ENCODE measurements at regions not wholly inside any gene's neighbourhood (a gene's known extent, or its start where the extent isn't known, plus 50 kb on each side); places are given as distances from the start of the nearest gene placed in this dataset.

DNA sequence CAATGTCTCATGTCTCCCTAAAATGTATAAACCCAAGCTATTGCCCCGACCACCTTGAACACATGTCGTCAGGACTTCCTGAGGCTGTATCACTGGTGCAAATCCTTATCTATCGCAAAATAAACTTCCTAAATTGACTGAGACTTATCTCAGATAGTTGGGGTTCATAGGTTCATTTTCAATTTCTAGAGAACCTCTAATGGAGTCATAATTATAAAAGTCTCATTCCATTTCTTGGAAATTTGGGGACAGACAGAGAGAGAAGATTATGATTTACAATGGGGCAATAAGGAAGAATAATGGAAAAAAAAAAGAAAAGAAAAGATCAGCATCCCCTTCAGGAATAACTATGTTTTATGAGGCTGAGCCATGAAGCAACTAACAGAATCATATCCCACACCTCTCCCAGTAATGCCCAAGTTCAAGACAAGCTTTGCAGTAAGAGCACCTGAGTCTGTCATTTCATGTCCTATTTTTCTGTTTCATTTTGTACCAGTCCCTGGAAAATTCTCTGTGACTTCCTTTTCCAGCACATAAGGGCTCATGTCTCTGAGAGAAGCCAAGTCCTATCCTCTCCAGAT lies 70.0 kb upstream of the ETS2 start:
- Mint-ChIP-seq H3K27ac (no peak overlapping the region), H3K36me3 (no peaks in the 10 kb centered on the region), H3K4me1 (peaks cover 11 to 21% (median 13%) of the 10 kb centered on the region in 4 donors), H3K27me3 (peaks cover 13 to 20% of the 10 kb centered on the region in 2 donors), H3K4me3 (peak overlapping the region in 1 of 8 donors; percentile 38), H3K9me3 (no peaks in the 10 kb centered on the region)
- Histone ChIP-seq H3K36me3 (ENCODE audit: insufficient read depth, low read length) (no peaks in the 10 kb centered on the region), H3K4me1 (ENCODE audit: insufficient read depth, low read length) (peaks cover 14% of the 10 kb centered on the region), H3K27ac (ENCODE audit: low read depth, low read length) (no peak overlapping the region), H3K4me3 (ENCODE audit: low read length in 2 of 2) (no peak overlapping the region), H3K27me3 (ENCODE audit: insufficient read depth, low read length) (peaks cover 3% of the 10 kb centered on the region), H3K9me3 (ENCODE audit: control insufficient read depth in 1 of 2, low read length in 2 of 2) (no peaks in the 10 kb centered on the region)
- DNase-seq, result no peak
- CTCF ChIA-PET (ENCODE audit: partially characterized antibody), result interaction anchor here (1.2 to 6.2 kb wide), 6 partner anchors 8 to 438 kb away, joined by 4 to 48 read pairs (median 9); no protein-coding TSS in a partner anchor
- POLR2A ChIA-PET (ENCODE audit: partially characterized antibody), result no interaction called here
- intact Hi-C loops (cut with micrococcal nuclease), result loop anchor here (2.0 kb wide), 2 partner anchors 31 to 69 kb away; partner anchors contain the start of gene ETS2

DNA sequence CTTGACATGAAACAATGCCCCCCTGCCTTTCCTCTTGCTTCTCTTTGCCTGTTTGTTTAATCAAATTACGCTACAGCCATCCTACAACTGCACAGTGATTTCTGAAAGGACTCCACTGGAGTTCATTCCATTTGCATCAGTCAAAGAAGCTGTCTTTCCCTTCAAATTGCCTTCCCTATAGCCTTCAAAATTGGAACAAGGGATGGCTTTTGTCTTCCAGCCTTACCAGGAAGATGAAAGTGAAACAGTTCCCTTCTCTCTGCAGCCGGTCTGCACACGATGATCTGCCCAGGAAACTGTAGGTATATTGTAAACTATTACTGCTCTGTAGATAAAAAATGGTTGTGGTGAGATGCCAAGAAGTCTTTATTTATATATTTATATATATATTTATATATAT lies 65.6 kb upstream of the ETS2 start:
- Histone ChIP-seq H3K4me1 (ENCODE audit: insufficient read depth, low read length) (peaks cover 23% of the 10 kb centered on the region), H3K9me3 (ENCODE audit: control insufficient read depth in 1 of 2, low read length in 2 of 2) (no peaks in the 10 kb centered on the region), H3K27me3 (ENCODE audit: insufficient read depth, low read length) (no peaks in the 10 kb centered on the region), H3K4me3 (ENCODE audit: low read length in 2 of 2) (no peak overlapping the region), H3K36me3 (ENCODE audit: insufficient read depth, low read length) (no peaks in the 10 kb centered on the region), H3K27ac (ENCODE audit: low read depth, low read length) (no peak overlapping the region)
- intact Hi-C loops (cut with micrococcal nuclease), result no loop called here
- CTCF ChIA-PET (ENCODE audit: partially characterized antibody), result no interaction called here
- no peak for DNase-seq
- Mint-ChIP-seq H3K27me3 (peaks cover 6 to 8% of the 10 kb centered on the region in 2 donors), H3K4me1 (peaks cover 21 to 28% (median 22%) of the 10 kb centered on the region in 4 donors), H3K27ac (no peak overlapping the region), H3K4me3 (peak overlapping the region in 2 of 8 donors; percentile 37 to 50), H3K36me3 (no peaks in the 10 kb centered on the region), H3K9me3 (no peaks in the 10 kb centered on the region)
- POLR2A ChIA-PET (ENCODE audit: partially characterized antibody), result no interaction called here

DNA sequence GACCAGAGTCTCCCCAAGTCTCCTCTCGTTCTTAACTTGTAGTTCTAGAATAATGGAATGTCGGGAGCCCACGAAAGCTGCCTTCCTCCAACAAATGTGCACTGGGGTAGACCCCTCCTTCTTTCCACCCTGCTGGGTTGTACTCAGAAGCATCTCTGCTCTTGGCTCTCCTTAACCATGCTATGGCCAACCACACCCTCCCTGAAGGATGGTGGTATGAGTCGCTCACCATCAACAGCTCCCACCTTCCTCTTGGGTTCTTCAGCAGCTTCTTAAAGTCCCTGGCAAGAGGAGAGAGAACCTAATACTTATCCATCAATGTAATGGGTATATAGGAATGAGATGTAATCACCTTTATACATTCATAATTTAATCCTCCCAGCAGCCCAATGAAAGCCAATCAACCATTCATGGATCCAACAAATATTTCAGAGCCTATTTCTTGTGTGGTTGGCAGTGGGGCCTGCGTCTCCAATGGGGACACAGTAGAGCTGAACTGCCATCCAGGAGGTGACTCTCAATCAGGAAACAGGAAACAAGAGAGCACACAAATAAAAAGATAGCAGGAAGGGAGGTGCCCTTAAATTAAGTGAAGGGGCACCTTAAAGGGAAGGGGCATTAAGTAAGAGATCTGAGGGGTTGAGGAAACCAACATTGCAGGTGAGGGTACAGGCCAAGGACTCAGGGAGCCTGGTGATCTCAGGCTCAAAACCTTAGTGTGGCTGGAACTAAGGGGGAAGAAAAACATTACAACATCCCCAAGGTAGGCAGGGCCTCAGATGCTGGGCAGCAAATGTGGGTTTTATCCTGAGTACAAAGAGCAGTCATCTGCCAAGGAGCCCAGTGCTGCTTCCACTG lies 64.4 kb upstream of the ETS2 start:
- Histone ChIP-seq H3K4me1 (ENCODE audit: insufficient read depth, low read length) (peaks cover 23% of the 10 kb centered on the region), H3K27ac (ENCODE audit: low read depth, low read length) (no peak overlapping the region), H3K4me3 (ENCODE audit: low read length in 2 of 2) (no peak overlapping the region), H3K27me3 (ENCODE audit: insufficient read depth, low read length) (no peaks in the 10 kb centered on the region), H3K36me3 (ENCODE audit: insufficient read depth, low read length) (no peaks in the 10 kb centered on the region), H3K9me3 (ENCODE audit: control insufficient read depth in 1 of 2, low read length in 2 of 2) (no peaks in the 10 kb centered on the region)
- Mint-ChIP-seq H3K27me3 (peaks cover 0 to 2% of the 10 kb centered on the region in 2 donors), H3K4me1 (peaks cover 21 to 28% (median 22%) of the 10 kb centered on the region in 4 donors), H3K9me3 (no peaks in the 10 kb centered on the region), H3K27ac (peak overlapping the region in 3 of 7 donors; percentile 15 to 76 (median 42)), H3K36me3 (no peaks in the 10 kb centered on the region), H3K4me3 (peak overlapping the region in 5 of 8 donors; percentile 14 to 53 (median 36))
- DNase-seq, result no peak
- POLR2A ChIA-PET (ENCODE audit: partially characterized antibody), result interaction anchor here (0.8 to 0.9 kb wide), 2 partner anchors 64 to 66 kb away, joined by 3 read pairs; partner anchors contain the start of gene ETS2
- intact Hi-C loops (cut with micrococcal nuclease), result no loop called here
- CTCF ChIA-PET (ENCODE audit: partially characterized antibody), result interaction anchor here (0.8 to 1.6 kb wide), 4 partner anchors 10 to 396 kb away, joined by 3 to 4 read pairs (median 3); no protein-coding TSS in a partner anchor

DNA sequence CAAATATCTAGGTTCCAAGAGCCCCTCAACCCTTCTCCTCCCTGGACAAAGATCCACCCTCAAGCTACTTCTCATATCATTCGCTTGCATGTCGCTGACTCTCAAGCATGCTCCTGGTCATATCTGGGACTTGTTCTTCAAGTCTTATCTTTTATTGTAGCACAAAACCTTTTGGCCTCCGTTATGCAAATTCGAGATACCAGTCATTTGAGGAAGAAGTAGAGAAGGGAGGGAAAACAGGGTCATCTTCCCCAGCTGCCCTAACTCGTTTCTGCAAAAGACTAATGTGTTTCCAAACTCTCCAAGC lies 63.8 kb upstream of the ETS2 start:
- Histone ChIP-seq H3K4me1 (ENCODE audit: insufficient read depth, low read length) (peaks cover 23% of the 10 kb centered on the region), H3K27me3 (ENCODE audit: insufficient read depth, low read length) (no peaks in the 10 kb centered on the region), H3K27ac (ENCODE audit: low read depth, low read length) (no peak overlapping the region), H3K36me3 (ENCODE audit: insufficient read depth, low read length) (no peaks in the 10 kb centered on the region), H3K4me3 (ENCODE audit: low read length in 2 of 2) (no peak overlapping the region), H3K9me3 (ENCODE audit: control insufficient read depth in 1 of 2, low read length in 2 of 2) (no peaks in the 10 kb centered on the region)
- ChIA-PET POLR2A (ENCODE audit: partially characterized antibody) (no interaction called here), CTCF (ENCODE audit: partially characterized antibody) (interaction anchor here (0.8 to 1.6 kb wide), 3 partner anchors 10 to 396 kb away, joined by 3 to 4 read pairs (median 3); no protein-coding TSS in a partner anchor)
- H3K4me1 Mint-ChIP-seq, result peaks cover 21 to 28% (median 22%) of the 10 kb centered on the region in 4 donors
- H3K27ac Mint-ChIP-seq, result peak overlapping the region in 2 of 7 donors; percentile 15 to 34
- intact Hi-C loops (cut with micrococcal nuclease), result no loop called here
- H3K27me3 Mint-ChIP-seq, result peaks cover 0 to 4% of the 10 kb centered on the region in 2 donors
- H3K36me3 Mint-ChIP-seq, result no peaks in the 10 kb centered on the region
- H3K4me3 Mint-ChIP-seq, result peak overlapping the region in 1 of 8 donors; percentile 14
- no peak for DNase-seq
- H3K9me3 Mint-ChIP-seq, result peaks cover 0 to 2% (median 0%) of the 10 kb centered on the region in 8 donors

DNA sequence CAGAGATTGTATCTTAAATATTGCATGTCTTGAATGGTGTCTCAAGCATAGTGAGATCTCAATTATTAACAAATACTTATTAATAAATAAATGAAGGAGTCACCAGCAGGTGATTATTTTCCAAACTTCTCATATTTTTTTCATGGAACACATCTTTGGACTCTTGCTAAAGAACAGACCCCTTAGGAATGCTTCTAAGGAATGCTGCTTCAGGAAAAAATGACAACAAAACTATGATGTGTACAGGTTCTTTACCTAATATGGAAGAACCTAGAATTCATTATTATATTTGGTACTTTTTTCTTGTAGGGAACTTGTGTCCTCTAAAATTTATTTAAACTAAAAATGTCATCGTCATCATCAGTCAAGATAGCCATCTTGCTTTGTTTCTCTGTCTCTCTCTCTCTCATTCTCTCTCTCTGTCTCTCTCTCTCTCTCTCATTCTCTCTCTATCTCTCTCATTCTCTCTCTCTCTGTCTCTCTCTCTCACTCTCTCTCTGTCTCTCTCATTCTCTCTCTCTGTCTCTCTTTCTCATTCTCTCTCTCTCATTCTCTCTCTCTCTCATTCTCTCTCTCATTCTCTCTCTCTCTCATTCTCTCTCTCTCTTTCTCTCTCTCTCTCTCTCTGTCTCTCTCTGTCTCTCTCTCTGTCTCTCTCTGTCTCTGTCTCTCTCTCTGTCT lies 63.0 kb upstream of the ETS2 start:
- intact Hi-C loops (cut with micrococcal nuclease), result no loop called here
- DNase-seq, result no peak
- H3K36me3 ChIP-seq (ENCODE audit: insufficient read depth, low read length), result no peaks in the 10 kb centered on the region
- peaks cover 23% of the 10 kb centered on the region for H3K4me1 ChIP-seq (ENCODE audit: insufficient read depth, low read length)
- H3K4me3 Mint-ChIP-seq, result no peak overlapping the region
- ChIA-PET CTCF (ENCODE audit: partially characterized antibody) (interaction anchor here (0.8 to 1.6 kb wide), 3 partner anchors 11 to 395 kb away, joined by 3 to 4 read pairs (median 3); no protein-coding TSS in a partner anchor), POLR2A (ENCODE audit: partially characterized antibody) (no interaction called here)
- peaks cover 0 to 2% (median 0%) of the 10 kb centered on the region in 8 donors for H3K9me3 Mint-ChIP-seq
- H3K27ac Mint-ChIP-seq, result no peak overlapping the region
- peaks cover 0 to 5% of the 10 kb centered on the region in 2 donors for H3K27me3 Mint-ChIP-seq
- no peaks in the 10 kb centered on the region for H3K27me3 ChIP-seq (ENCODE audit: insufficient read depth, low read length)
- H3K36me3 Mint-ChIP-seq, result no peaks in the 10 kb centered on the region
- H3K4me3 ChIP-seq (ENCODE audit: low read length in 2 of 2), result no peak overlapping the region
- H3K27ac ChIP-seq (ENCODE audit: low read depth, low read length), result no peak overlapping the region
- no peaks in the 10 kb centered on the region for H3K9me3 ChIP-seq (ENCODE audit: control insufficient read depth in 1 of 2, low read length in 2 of 2)
- H3K4me1 Mint-ChIP-seq, result peaks cover 21 to 28% (median 22%) of the 10 kb centered on the region in 4 donors

DNA sequence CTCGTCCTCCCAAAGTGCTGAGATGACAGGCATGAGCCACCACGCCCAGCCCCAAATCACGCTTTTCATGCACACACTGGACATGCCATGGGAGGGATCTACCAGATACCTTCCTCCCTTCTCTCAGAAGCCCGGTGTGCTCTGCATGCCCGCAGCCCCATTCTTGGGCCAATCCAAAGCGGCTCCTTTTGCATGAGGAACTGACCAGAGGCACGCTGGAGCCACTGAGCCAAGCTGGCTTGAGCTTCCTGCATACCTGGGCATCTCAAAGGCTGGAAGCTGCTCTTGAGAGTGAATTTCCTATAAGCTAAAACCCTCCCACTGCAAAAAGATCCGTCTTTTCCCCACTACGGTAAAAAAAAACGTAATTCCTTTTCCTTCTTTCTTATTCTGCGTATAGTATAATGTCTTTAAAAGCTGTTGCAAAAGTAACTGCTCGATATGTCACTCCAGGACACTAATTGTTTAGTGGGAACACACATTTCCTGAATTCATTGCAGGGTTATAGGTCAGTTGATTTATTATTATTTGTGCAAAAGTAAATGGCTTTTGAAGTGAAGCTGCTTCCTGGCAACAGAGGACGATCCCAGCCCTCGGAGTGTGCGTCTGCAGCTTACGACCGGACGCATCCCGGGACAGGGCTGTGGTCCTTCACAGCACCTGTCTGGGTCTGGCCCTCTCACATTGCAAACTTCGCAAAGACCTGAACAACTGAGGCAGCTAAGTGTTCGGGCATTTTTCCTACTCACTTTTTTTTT lies 61.8 kb upstream of the ETS2 start:
- Mint-ChIP-seq H3K4me1 (peaks cover 21 to 28% (median 22%) of the 10 kb centered on the region in 4 donors), H3K27me3 (peaks cover 0 to 5% of the 10 kb centered on the region in 2 donors), H3K4me3 (no peak overlapping the region), H3K9me3 (peaks cover 0 to 2% (median 0%) of the 10 kb centered on the region in 8 donors), H3K36me3 (no peaks in the 10 kb centered on the region), H3K27ac (no peak overlapping the region)
- CTCF ChIA-PET (ENCODE audit: partially characterized antibody), result interaction anchor here (0.7 to 1.6 kb wide), 2 partner anchors 9 to 12 kb away, joined by 3 to 6 read pairs; no protein-coding TSS in a partner anchor
- Histone ChIP-seq H3K27ac (ENCODE audit: low read depth, low read length) (no peak overlapping the region), H3K4me1 (ENCODE audit: insufficient read depth, low read length) (peaks cover 23% of the 10 kb centered on the region), H3K27me3 (ENCODE audit: insufficient read depth, low read length) (no peaks in the 10 kb centered on the region), H3K9me3 (ENCODE audit: control insufficient read depth in 1 of 2, low read length in 2 of 2) (no peaks in the 10 kb centered on the region), H3K36me3 (ENCODE audit: insufficient read depth, low read length) (no peaks in the 10 kb centered on the region), H3K4me3 (ENCODE audit: low read length in 2 of 2) (no peak overlapping the region)
- POLR2A ChIA-PET (ENCODE audit: partially characterized antibody), result no interaction called here
- DNase-seq, result no peak
- intact Hi-C loops (cut with micrococcal nuclease), result no loop called here
